ENCODE measurements at regions not wholly inside any gene's neighbourhood (a gene's known extent, or its start where the extent isn't known, plus 50 kb on each side); places are given as distances from the start of the nearest gene placed in this dataset.

- no peak for TF ChIP-seq POLR2AphosphoS5 (IDR thresholded peaks at IDR 0.05)
- TF ChIP-seq EP300 (IDR thresholded peaks at IDR 0.05): no peak
- TF ChIP-seq CTCF (IDR thresholded peaks at IDR 0.05): no peak
- no peaks in the 10 kb centered on the region for H3K36me3 ChIP-seq
- H3K27me3 ChIP-seq: no peaks in the 10 kb centered on the region
- DNase-seq (ENCODE audit: extremely low spot score): no peak
- WGBS: 90% methylated on average over 14 of the region's 18 CpGs
- intact Hi-C loops (cut with DNase I): no loop called here
- H3K4me1 ChIP-seq: peaks cover 0 to 15% (median 4%) of the 10 kb centered on the region in 4 donors
- no peak overlapping the region for H3K27ac ChIP-seq (replicated peaks in 1 of 4)
- H3K4me3 ChIP-seq: no peak overlapping the region
- peaks cover 0 to 11% (median 0%) of the 10 kb centered on the region in 4 donors for H3K9me3 ChIP-seq
These were observed 85.8 kb downstream of the PPCDC start for GRCh38 chr15:75109021-75109735.

GRCh38 chr15:75109736-75110130 lies 86.3 kb downstream of the PPCDC start:
- no peak for DNase-seq (ENCODE audit: extremely low spot score)
- peaks cover 0 to 15% (median 3%) of the 10 kb centered on the region in 4 donors for H3K4me1 ChIP-seq
- no peak overlapping the region for H3K27ac ChIP-seq (replicated peaks in 1 of 4)
- TF ChIP-seq POLR2A (IDR thresholded peaks at IDR 0.05; ENCODE audit: low read depth): no peak
- TF ChIP-seq CTCF (IDR thresholded peaks at IDR 0.05): no peak
- TF ChIP-seq POLR2AphosphoS5 (IDR thresholded peaks at IDR 0.05): no peak
- TF ChIP-seq EP300 (IDR thresholded peaks at IDR 0.05): no peak
- H3K27me3 ChIP-seq: no peaks in the 10 kb centered on the region
- WGBS: 80% methylated on average over 5 of the region's 7 CpGs
- H3K9me3 ChIP-seq: peaks cover 0 to 11% (median 0%) of the 10 kb centered on the region in 4 donors
- no peak overlapping the region for H3K4me3 ChIP-seq
- intact Hi-C loops (cut with DNase I): no loop called here
- no peaks in the 10 kb centered on the region for H3K36me3 ChIP-seq

GRCh38 chr15:75112278-75112847 lies 89.0 kb downstream of the PPCDC start:
- Histone ChIP-seq H3K27me3 (no peaks in the 10 kb centered on the region), H3K4me3 (no peak overlapping the region), H3K9me3 (peaks cover 0 to 11% (median 0%) of the 10 kb centered on the region in 4 donors), H3K27ac (replicated peaks in 1 of 4) (no peak overlapping the region), H3K36me3 (no peaks in the 10 kb centered on the region), H3K4me1 (peaks cover 0 to 11% (median 0%) of the 10 kb centered on the region in 4 donors)
- WGBS: 92% methylated on average over 4 of the region's 4 CpGs
- intact Hi-C loops (cut with DNase I): no loop called here
- TF ChIP-seq CTCF (IDR thresholded peaks at IDR 0.05) (no peak), POLR2A (IDR thresholded peaks at IDR 0.05; ENCODE audit: low read depth) (no peak), EP300 (IDR thresholded peaks at IDR 0.05) (no peak), POLR2AphosphoS5 (IDR thresholded peaks at IDR 0.05) (no peak)
- no peak for DNase-seq (ENCODE audit: extremely low spot score)

- Histone ChIP-seq H3K27ac (replicated peaks in 1 of 4) (no peak overlapping the region), H3K27me3 (no peaks in the 10 kb centered on the region), H3K9me3 (peaks cover 0 to 11% (median 0%) of the 10 kb centered on the region in 4 donors), H3K4me3 (no peak overlapping the region), H3K36me3 (no peaks in the 10 kb centered on the region), H3K4me1 (peaks cover 0 to 10% (median 0%) of the 10 kb centered on the region in 4 donors)
- no peak for DNase-seq (ENCODE audit: extremely low spot score)
- TF ChIP-seq POLR2AphosphoS5 (IDR thresholded peaks at IDR 0.05): no peak
- TF ChIP-seq CTCF (IDR thresholded peaks at IDR 0.05): no peak
- TF ChIP-seq POLR2A (IDR thresholded peaks at IDR 0.05; ENCODE audit: low read depth): no peak
- no peak for TF ChIP-seq EP300 (IDR thresholded peaks at IDR 0.05)
- WGBS: 58% methylated on average over 3 of the region's 3 CpGs
- intact Hi-C loops (cut with DNase I): no loop called here
These were observed 88.7 kb upstream of the C15orf39 start for GRCh38 chr15:75112848-75113492.
